Nephron (organoid): ENCODE measurements at regions not wholly inside any gene's neighbourhood (a gene's known extent, or its start where the extent isn't known, plus 50 kb on each side); places are given as distances from the start of the nearest gene placed in this dataset.

Source experiments
- H3K27ac Mint-ChIP-seq, 3 experiments: 2 replicates each; pipeline ENCODE4 v1.8.0; 2020; ENCODE audit warnings: mixed read lengths in 3 of 3, mild to moderate bottlenecking in 2 of 3, moderate library complexity in 1 of 3
- H3K27me3 Mint-ChIP-seq: 2 replicates; pipeline ENCODE4 v1.8.0; 2021; ENCODE audit warnings: low read depth, mild to moderate bottlenecking, moderate library complexity, mixed read lengths
- H3K36me3 Mint-ChIP-seq: 2 replicates; pipeline ENCODE4 v1.8.0; 2020; ENCODE audit warnings: low read depth, mixed read lengths
- H3K4me1 Mint-ChIP-seq: 2 replicates; pipeline ENCODE4 v1.8.0; 2020; ENCODE audit warnings: mixed read lengths
- H3K4me3 Mint-ChIP-seq, 3 experiments: 2 replicates each; pipeline ENCODE4 v1.8.0; 2020; ENCODE audit warnings: mild to moderate bottlenecking in 3 of 3, mixed read lengths in 3 of 3, moderate library complexity in 2 of 3
- H3K9me3 Mint-ChIP-seq: 2 replicates; pipeline ENCODE4 v1.8.0; 2020; ENCODE audit warnings: mixed read lengths
- TF ChIP-seq, protein P1 (sequence below), 3 experiments: fragments of 200-600 bp; sonication (generic); IDR thresholded peaks; one replicate each; pipeline ENCODE4 v1.5.0; 2021; ENCODE audit warnings: antibody characterized with exemption in 3 of 3; ENCODE audit not compliant: unreplicated experiment in 3 of 3

DNA sequence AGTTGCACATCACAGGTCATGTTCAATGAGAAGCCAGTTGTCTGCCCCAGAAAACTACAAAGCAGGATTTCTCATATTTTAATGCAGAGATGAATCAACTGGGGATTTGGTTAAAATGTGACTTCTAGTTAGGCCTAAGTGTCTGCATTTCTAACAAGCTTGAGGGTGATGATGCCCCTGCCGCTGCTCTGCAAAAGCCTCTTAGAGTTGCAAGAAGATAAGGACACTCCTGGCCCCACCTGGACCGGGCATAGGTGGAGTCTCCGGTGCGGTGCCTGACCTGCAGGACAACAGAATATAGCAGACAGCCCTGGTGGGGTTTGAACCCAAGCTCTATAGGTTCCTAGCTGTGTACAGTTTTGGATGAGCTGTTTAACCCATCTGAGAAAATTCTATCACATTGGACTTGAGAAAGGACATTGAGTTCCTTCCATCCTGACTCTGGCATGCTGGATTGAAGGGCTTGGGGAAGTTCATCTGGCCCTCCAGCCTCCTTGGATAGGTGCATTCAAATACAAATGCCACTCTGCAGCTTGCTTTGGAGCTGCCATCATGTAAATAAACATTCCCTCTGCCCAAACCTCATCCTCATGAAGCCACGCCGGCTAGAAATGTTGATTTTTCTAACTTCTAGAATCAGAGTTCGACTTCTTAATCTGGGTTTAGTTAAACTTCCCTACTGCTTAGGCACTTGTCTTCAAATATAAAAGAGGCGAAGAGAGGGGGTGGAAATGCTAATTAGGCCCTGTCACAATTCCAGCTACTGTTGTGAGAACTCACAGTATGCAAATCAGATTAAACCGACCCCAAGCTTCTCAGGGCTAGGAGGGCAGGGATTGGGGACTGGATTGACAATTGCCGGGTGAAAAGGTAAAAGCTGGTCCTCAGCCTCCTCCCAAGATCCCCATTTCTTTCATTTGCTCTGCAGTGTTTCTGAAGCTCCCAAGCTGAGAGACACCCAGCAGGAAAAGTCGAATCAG lies 1225.6 kb downstream of the VRK1 start:
- H3K4me1 Mint-ChIP-seq, result no peaks in the 10 kb centered on the region
- H3K27me3 Mint-ChIP-seq, result peaks cover 13% of the 10 kb centered on the region
- no peak overlapping the region for H3K27ac Mint-ChIP-seq
- no peaks in the 10 kb centered on the region for H3K36me3 Mint-ChIP-seq
- no peak overlapping the region for H3K4me3 Mint-ChIP-seq
- TF ChIP-seq, protein P1, sequence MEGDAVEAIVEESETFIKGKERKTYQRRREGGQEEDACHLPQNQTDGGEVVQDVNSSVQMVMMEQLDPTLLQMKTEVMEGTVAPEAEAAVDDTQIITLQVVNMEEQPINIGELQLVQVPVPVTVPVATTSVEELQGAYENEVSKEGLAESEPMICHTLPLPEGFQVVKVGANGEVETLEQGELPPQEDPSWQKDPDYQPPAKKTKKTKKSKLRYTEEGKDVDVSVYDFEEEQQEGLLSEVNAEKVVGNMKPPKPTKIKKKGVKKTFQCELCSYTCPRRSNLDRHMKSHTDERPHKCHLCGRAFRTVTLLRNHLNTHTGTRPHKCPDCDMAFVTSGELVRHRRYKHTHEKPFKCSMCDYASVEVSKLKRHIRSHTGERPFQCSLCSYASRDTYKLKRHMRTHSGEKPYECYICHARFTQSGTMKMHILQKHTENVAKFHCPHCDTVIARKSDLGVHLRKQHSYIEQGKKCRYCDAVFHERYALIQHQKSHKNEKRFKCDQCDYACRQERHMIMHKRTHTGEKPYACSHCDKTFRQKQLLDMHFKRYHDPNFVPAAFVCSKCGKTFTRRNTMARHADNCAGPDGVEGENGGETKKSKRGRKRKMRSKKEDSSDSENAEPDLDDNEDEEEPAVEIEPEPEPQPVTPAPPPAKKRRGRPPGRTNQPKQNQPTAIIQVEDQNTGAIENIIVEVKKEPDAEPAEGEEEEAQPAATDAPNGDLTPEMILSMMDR (IDR thresholded peaks at IDR 0.05; ENCODE audit: unreplicated experiment in 3 of 3), result no peak
- no peaks in the 10 kb centered on the region for H3K9me3 Mint-ChIP-seq

DNA sequence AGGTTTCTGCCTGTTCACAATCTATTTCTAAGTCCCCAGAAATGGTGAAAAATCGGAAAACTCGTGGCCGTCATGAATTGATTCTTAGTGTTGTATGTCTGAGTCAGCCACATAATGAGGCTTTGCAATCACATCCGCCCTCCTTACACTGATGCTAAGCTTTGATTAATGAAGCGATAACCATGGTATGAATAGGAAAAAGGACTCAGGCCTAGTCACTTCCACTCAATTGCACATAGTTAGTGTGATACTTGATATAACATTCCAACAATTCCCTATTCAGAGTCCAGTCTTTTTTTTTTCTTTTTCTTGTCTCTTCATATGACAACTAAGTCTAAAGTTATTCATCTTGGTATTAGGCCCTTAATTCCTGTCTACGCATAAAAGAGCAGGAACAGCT lies 1231.0 kb downstream of the VRK1 start:
- H3K9me3 Mint-ChIP-seq, result peaks cover 12% of the 10 kb centered on the region
- H3K4me1 Mint-ChIP-seq, result no peaks in the 10 kb centered on the region
- H3K27me3 Mint-ChIP-seq, result peaks cover 8% of the 10 kb centered on the region
- H3K27ac Mint-ChIP-seq, result no peak overlapping the region
- TF ChIP-seq, protein P1 (IDR thresholded peaks at IDR 0.05; ENCODE audit: unreplicated experiment in 3 of 3), result no peak
- H3K4me3 Mint-ChIP-seq, result no peak overlapping the region
- H3K36me3 Mint-ChIP-seq, result no peaks in the 10 kb centered on the region

GRCh38 chr14:98035396-98035795 lies 1236.6 kb downstream of the BCL11B start:
- Mint-ChIP-seq H3K27ac (peak overlapping the region; percentile 50 to 82 (median 77)), H3K4me1 (no peaks in the 10 kb centered on the region), H3K4me3 (no peak overlapping the region), H3K36me3 (no peaks in the 10 kb centered on the region), H3K9me3 (peaks cover 10% of the 10 kb centered on the region), H3K27me3 (peaks cover 8% of the 10 kb centered on the region)
- TF ChIP-seq, protein P1 (IDR thresholded peaks at IDR 0.05; ENCODE audit: unreplicated experiment in 3 of 3), result no peak

- no peaks in the 10 kb centered on the region for H3K36me3 Mint-ChIP-seq
- TF ChIP-seq, protein P1 (IDR thresholded peaks at IDR 0.05; ENCODE audit: unreplicated experiment in 3 of 3), result no peak
- no peak overlapping the region for H3K27ac Mint-ChIP-seq
- no peak overlapping the region for H3K4me3 Mint-ChIP-seq
- no peaks in the 10 kb centered on the region for H3K4me1 Mint-ChIP-seq
- peaks cover 7% of the 10 kb centered on the region for H3K9me3 Mint-ChIP-seq
- peaks cover 8% of the 10 kb centered on the region for H3K27me3 Mint-ChIP-seq
Measured at GRCh38 chr14:98037831-98038230, 1234.2 kb downstream of the BCL11B start.

GRCh38 chr14:98056946-98057345 lies 1215.1 kb downstream of the BCL11B start:
- Mint-ChIP-seq H3K36me3 (no peaks in the 10 kb centered on the region), H3K27ac (no peak overlapping the region), H3K9me3 (peaks cover 5% of the 10 kb centered on the region), H3K4me3 (no peak overlapping the region), H3K27me3 (peaks cover 5% of the 10 kb centered on the region), H3K4me1 (no peaks in the 10 kb centered on the region)
- TF ChIP-seq, protein P1 (IDR thresholded peaks at IDR 0.05; ENCODE audit: unreplicated experiment in 3 of 3), result no peak

GRCh38 chr14:98059106-98059505 lies 1212.9 kb downstream of the BCL11B start:
- H3K4me1 Mint-ChIP-seq, result no peaks in the 10 kb centered on the region
- H3K27ac Mint-ChIP-seq, result no peak overlapping the region
- TF ChIP-seq, protein P1 (IDR thresholded peaks at IDR 0.05; ENCODE audit: unreplicated experiment in 3 of 3), result no peak
- no peaks in the 10 kb centered on the region for H3K36me3 Mint-ChIP-seq
- no peak overlapping the region for H3K4me3 Mint-ChIP-seq
- H3K9me3 Mint-ChIP-seq, result peaks cover 9% of the 10 kb centered on the region
- H3K27me3 Mint-ChIP-seq, result peaks cover 5% of the 10 kb centered on the region
